GM19438 (cell line): ENCODE measurements at regions not wholly inside any gene's neighbourhood (a gene's known extent, or its start where the extent isn't known, plus 50 kb on each side); places are given as distances from the start of the nearest gene placed in this dataset.

ENCODE experiments used
- ATAC-seq: cut with Tn5 transposase; IDR thresholded peaks from one replicate; pipeline ENCODE4 v1.9.1; 2021; ENCODE audit warnings: low read depth; ENCODE audit not compliant: unreplicated experiment

- ATAC-seq: no peak
Measured at GRCh38 chr21:15359251-15359650, 294.5 kb upstream of the NRIP1 start.

DNA sequence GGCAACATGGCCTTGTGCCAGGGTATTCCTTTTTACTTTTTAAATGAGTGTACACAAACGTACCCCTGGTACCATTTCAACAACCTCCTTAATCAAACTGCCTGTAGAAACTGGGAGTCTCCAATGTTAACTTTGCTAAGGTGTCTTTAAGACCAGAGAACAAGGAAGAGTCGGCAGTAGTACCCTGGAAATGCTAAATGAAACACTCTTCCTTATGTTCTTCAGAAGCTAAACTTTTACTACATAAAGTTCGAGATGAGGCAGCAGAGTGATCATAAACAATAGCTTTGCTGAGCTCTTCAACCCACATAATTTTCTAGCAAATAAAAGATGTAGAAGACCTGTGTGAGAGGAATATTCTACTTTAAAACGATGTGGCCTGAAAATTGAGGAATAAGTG is 297.7 kb upstream of the NRIP1 start:
- ATAC-seq: no peak

- no peak for ATAC-seq
Measured at GRCh38 chr21:15363921-15364320, 299.1 kb upstream of the NRIP1 start.

- ATAC-seq: no peak
Measured at GRCh38 chr21:15365751-15366392, 301.1 kb upstream of the NRIP1 start.

GRCh38 chr21:15366555-15366954 is 301.8 kb upstream of the NRIP1 start:
- ATAC-seq: no peak

DNA sequence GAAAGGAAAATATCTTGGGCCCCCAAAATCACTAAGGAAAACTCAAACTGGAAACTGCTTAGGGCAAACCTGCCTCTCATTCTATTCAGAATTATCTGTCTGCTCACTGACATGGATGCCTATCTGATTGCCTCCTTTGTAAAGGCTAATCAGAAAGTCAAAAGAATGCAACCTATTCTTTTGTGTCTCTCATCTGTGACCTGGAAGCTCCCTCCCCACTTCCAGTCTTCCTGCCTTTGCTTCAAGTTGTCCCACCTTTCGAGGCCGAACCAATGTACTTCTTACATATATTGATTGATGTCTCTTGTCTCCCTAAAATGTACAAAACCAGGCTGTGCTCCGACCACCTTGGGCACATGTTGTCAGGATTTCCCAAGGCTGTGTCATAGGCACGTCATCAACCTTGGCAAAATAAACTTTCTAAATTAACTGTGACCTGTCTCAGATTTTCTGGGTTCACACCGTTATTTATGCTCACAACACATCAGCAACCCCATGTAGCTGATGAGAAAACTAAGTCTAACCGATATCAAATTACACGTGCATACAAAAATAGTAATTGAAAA is 302.3 kb upstream of the NRIP1 start:
- no peak for ATAC-seq

DNA sequence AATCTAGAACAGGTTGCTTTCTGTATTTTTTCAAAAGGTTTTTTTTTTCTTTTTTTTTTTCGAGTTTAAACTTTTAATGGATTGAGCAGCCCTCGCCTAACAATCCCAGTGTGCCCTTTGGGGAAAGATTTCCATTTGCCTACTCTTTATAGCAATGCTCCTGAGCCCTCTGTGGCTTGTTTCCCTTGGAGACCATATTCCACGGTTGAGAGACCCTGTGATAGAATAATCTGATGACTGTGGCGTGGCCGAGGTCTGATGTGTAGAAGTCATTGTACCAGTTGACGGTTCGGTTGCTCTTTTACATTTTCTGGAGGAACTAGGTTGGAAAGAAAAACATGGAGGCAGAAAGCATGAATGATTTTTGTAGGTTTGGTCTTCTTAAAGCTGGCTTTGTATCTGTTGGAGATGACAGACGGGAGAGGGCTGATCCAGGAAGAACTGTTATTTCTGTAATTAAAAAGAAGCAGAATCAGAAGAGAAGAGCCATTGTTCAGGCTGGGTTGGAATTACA is 305.7 kb upstream of the NRIP1 start:
- ATAC-seq: no peak

DNA sequence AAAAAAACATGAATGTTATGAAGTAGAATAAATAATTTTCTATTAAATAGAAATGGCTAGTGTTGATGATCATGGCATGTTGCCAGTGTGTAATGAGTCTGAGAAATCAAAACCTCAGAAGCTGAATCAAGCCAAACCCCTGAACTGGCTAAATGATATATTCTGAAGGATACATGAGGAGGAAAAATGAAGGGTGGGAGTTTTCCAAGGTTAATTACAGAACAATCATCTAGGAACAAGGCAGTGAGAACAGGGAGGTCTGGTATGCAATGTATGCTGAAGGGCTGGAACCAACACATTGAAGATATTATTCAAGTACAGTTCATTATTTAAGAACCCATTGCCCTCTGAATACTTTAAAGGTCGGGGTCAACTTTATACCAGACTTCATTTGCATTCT is 309.1 kb upstream of the NRIP1 start:
- ATAC-seq: no peak

- ATAC-seq: no peak
Measured at GRCh38 chr21:15379776-15380175, 315.0 kb upstream of the NRIP1 start.

DNA sequence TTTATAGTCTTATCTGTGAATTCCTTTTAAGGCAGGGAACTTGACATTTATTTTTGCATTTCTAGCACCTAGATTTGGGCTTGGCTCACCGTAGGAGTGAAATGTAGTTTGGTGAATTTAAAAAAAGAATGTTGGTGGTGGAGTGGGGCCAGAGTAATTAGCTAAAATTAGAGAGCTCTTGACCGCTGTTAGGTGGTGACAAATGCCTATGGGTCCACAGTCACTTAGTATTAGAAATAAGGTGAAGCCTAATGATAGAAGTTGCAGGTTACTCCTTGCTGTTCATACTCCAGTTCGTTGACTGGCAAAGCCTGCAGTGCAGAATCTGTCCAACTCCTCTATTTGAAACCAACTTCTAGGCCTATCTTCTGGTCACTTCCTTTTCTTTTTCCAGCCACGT is 318.8 kb upstream of the NRIP1 start:
- no peak for ATAC-seq

GRCh38 chr21:15390049-15390448 is 325.2 kb upstream of the NRIP1 start:
- no peak for ATAC-seq

GRCh38 chr21:15397258-15397657 is 332.5 kb upstream of the NRIP1 start:
- ATAC-seq: no peak

DNA sequence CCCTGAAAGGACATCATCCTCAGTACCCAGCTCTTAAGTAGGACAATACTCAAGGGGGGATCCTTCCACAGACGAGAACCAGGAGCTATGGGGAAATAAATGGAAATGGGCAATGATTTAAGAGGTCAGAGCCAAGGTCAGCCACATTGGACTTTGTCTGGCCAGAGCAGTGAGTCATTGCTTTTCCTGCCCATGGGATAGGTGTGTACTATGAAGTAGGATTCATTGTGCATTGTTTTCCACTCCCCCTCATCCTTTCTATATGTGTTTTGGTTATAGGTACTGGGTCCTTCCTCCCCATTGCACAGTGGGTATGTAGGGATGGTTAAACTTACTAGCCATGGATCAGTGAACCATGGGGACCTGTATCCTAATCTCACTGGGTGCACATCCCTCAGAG is 328.9 kb upstream of the USP25 start:
- ATAC-seq: no peak

- ATAC-seq: no peak
Measured at GRCh38 chr21:15401331-15401730, 328.5 kb upstream of the USP25 start.

DNA sequence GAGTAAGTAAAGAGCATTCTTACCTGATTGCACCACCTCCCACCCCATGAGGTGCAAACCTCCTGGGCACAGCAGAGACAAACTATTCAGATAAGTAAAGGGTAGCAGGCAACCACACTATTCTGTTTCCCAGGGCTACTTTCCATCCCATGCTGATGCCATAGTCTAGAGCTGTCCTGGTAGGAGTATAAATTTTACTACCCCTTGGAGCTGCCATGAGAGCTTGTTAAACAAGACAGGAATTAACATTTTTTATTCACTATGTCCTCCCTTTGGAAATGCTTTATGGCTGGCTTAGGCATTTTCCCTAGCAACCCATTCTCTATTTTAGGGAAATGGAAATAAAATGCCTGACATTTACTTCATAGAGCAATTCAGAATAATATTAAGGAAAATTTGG is 324.6 kb upstream of the USP25 start:
- ATAC-seq: no peak

- ATAC-seq: no peak
Measured at GRCh38 chr21:15406791-15407190, 323.0 kb upstream of the USP25 start.

- ATAC-seq: no peak
Measured at GRCh38 chr21:15407585-15407984, 322.2 kb upstream of the USP25 start.

GRCh38 chr21:15408089-15408488 is 321.7 kb upstream of the USP25 start:
- no peak for ATAC-seq

- ATAC-seq: no peak
Measured at GRCh38 chr21:15409031-15409430, 320.8 kb upstream of the USP25 start.

GRCh38 chr21:15410853-15411252 is 318.9 kb upstream of the USP25 start:
- ATAC-seq: no peak

DNA sequence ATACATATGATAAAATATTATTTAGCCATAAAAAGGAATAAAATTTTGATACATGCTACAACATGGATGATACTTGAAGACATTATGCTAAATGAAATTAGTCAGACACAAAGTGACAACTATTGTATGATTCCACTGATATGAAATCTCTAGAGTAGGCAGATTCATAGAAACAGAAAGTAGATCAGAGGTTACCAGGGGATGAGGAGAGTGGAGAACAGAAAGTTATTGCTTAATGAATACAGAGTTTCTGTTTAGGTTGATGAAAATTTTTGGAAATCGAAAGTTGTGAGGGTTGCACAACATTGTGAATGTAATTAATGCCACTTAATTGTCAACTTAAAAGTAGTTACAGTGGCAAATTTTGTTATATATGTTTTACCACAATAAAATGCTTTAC is 315.7 kb upstream of the USP25 start:
- no peak for ATAC-seq

DNA sequence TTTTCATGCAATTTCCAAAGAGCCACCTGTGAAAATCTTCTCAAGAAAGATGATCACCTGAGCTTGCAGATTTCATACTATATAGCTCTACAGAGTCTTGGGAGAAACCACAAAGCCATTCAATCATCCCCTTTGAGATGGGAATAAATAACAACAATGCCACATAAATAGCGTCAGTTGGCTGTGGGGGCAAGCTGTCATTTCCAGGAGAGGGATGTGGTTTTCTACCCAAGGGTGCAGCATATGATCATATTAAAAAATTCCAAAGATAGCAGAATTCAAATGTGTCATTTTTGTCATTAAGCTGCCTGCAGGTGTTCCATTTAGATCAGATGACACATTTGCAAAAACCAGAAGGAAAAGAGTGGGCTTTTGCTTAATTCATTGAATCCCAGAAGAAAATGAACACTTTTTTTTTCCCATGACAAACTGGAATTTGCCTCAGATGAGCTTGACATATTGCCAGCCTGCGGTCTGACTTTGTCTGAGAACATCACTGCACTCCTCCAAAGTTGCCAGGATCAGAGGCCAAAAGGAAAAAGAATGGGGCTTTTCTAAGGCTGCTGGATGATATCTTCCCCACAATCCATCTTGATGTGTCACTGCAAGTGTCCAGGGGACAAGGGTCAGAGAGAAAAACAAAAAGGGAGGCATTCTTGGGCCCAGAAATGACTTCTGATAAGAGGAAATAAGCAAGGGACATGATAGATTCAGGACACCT is 314.1 kb upstream of the USP25 start:
- ATAC-seq: no peak
